ENCODE measurements at regions not wholly inside any gene's neighbourhood (a gene's known extent, or its start where the extent isn't known, plus 50 kb on each side); places are given as distances from the start of the nearest gene placed in this dataset.
A peak's percentile ranks its signal among the peaks of the same experiment; 100 is the strongest.
"Not testable (repeated sequence)": the region's sequence is repeated elsewhere in the genome, so short reads cannot be mapped to it uniquely, and the experiment has no call there.

DNA sequence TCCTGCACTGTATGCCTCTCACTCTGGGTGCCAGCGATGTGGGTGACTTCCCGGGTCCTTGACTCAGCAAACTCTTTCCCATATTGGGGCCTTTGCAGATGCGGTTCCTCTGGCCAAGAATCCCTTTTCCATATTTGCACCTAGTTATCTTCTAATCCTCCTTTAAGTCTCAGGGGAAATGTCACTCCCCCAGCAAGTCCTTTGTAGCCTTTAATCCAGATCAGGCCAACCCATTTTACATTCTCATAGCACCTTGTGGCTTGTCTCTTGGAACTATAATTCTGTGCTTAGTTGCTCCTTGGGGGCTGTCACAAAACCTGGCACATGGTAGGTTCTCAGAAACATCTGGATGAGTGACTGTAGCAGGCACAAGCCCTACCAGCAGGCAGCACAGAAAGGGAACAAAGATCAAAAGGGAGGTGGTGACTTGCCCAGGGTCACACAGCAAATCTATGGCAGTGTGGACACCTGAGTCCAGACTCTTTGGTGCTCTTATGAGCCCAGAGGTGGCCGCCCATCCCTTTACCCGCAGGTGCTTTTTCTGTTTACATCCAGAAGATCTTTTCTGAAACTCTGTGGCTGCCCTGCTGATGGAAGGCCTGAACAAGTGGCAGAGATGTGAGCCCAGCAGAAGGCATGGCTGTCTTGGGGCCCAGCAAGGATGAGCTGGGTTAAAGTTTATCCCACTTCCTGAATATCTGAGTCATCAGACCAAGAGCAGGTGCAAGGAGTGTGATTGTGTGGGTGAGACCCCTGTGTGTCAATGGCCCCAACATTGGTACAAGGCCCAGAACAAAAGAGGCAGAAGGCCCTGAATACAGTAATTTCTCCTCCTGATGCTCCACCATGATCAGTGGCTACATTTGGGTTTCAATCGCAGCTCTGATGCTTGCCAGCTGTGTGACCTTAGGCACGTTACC is 78.6 kb upstream of the GRK3 start:
- peak; percentile 37 for DNase-seq (ENCODE audit: low read depth)

DNA sequence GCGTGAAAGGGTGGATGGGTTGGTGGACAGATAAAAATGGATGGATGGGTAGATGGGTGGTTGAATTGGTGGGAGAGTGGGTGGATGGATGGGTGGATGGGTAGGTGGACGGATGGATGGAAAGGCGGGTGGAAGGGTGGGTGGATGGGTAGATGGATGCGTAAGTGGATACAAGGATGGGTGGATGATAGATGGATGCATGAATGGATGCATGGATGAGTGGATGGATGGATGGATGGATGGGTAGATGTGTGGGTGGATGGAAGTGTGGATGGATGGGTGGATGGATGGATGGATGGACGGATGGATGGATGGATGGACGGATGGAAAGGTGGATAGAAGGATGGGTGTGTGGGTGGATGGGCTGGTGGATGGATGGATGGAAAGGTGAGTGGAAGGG is 77.0 kb upstream of the GRK3 start:
- no peak for DNase-seq (ENCODE audit: low read depth)

DNA sequence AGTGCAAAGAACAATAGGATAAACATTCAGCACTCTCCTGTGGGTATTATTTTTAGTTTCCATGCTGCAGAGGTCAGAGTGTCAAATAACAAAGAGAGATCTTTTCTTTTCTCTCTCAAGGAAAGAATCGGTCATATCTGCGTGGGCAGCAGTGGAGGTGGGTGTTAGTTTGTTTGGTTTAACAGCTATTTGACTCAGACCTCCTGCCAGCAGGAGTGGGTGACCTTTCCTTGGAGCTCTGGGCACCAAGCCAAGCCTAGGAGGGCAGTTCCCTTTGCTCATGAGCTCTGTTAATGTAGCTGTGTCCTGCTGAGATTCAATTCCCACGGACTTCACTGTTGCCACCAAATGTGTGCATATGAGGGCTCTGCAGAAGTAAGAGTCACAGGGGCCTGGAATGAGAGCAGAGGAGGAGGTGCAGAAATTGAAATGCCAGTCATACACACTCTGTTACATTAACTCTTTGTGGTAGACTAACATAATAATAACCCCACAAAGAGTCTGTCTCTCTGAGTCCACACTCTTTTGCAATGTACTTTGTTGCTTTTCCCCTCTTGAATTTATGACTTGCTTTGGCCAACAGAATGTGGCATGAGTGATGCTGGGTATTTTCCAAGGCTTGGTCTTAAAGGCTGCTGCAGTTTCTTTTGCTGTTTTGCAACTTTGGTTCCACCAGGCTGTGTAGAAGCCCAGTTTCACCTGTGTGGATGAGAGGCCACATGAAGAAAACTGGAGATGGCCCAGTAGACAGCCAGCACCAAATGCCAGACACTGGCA is 76.0 kb upstream of the GRK3 start:
- DNase-seq (ENCODE audit: low read depth) = peak; percentile 83

DNA sequence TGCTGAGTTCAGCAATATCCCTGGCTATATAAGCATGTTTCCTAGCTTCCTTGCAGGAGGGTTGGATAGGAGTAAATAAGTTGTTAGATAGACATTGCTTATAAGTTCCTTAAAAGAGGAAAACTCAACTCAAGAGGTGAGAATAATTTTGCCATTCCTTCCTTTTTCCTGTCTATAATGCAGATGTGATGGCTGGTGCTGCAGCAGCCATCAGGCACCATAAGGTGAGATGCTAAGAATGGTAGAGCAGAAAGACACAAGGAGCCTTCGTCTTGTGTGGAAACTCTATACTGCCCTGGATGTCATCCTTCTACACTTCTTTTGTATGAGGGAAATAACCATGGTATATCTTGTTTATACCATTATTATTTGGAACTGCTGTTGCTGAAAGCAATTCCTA is 74.5 kb upstream of the GRK3 start:
- no peak for DNase-seq (ENCODE audit: low read depth)

DNA sequence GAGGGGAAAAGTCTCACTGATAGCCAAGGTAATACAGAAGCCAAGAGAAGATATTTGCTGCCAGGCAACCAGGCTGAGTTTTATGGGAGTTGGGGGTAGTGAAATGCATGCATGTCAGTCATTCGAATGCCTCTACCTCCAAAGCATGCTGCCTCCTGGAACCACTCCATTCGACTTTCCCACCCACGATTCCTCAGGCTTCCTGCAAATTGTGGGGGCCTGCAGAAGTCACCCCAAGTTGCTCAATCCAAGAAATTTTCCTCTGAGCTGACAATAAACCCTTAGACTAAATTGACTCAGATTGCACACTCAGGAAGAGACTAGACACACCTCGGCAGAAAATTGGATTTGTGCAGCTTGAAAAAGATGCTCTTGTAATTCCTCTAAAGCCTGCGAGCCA is 73.6 kb upstream of the GRK3 start:
- DNase-seq (ENCODE audit: low read depth) = no peak

DNA sequence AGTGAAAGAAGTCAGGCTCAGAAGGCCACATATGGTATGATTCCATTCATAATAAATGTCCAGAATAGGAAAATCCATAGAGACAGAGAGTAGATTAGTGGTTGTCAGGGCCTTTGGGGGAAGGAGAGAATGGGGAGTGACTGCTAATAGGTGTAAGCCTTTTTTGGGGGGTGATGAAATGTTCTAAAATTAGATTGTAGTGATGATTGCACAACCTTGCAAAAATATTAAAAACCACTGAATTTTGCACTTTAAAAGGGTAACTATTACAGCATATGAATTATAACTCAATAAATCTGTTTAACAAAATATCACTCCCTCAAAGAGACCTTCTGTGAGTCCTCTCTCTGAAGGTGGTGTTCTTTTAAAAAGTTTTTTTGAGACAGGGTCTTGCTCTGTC is 72.3 kb upstream of the GRK3 start:
- no peak for DNase-seq (ENCODE audit: low read depth)

DNA sequence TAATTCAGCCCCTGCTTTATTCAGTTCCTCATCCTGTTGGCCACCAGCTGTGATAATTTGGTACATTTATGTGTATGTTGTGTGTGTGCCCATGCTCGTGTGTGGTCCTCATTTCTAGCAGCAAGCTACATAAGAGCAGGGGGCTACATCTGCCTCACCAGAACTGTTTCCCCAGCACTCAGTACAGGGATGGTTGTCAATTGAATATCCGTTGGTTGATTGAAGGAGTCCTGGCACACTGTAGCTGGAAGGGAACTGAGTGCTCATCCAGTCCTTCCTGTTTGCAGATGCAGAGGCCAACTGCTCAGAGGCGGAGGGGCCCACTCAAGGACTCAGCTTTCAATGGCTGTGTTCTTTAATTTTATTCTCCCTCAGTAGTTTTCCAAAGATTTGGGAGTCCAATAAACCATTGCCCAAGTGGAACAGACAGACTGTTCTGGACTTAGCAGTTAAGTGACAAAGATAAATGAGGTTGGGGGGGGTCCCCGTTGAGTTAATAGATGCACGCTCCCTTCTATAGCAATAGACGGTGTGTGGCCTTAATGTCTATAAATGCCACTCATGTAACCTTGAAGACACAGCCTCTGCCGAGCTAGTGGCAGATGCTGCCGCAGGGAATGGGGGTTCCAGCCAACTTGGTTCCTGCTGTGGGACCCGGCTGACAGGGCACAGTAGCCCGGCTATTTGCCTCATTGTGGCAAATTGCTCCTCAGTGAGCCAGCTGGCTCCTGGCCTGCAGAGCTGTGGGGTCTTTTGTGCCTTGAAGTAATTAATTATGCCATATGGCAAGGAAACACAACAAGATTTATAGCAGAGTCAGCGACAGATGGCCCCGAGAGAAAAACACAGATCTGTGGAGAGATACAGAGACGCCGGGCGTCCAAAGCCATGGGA is 71.4 kb upstream of the GRK3 start:
- DNase-seq (ENCODE audit: low read depth) = no peak

DNA sequence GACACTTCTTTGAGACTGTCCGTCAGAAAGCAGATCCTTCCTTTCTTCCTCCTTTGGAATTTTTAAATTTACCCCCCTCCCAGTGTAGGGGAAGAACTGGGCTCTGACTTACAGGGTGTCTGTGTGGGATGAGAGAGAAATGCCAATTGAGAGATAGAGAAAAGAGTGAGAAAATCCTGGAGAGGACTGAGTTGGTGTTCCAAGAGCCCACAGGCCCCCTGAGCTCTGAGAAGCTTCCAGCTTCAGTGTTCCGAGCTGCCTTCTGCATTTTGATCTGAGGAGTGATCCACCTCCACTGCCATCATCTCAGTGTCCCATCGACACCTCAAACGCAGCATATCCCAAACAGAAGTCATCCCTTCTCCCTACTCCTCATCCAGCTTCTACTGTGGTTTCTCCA is 70.7 kb upstream of the GRK3 start:
- no peak for DNase-seq (ENCODE audit: low read depth)

DNA sequence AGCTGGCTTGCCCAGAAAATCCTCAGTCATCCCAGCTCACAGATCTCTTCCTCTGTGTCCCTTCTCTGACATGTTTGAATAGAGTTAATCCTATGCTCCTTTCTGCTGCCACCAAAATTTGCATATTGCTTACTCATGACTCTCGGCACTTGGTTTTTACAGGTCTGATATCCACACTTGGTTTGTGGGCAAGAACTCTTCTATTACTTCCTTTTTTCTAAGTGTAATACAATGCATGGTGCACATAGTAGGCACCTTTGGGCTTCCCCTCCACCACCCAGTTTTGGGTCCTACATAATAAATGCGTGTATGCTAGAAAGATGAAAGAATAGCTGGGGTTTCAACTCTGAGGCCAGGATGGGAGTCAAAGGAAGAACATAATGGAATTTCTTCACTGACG is 69.7 kb upstream of the GRK3 start:
- DNase-seq (ENCODE audit: low read depth) = no peak

DNA sequence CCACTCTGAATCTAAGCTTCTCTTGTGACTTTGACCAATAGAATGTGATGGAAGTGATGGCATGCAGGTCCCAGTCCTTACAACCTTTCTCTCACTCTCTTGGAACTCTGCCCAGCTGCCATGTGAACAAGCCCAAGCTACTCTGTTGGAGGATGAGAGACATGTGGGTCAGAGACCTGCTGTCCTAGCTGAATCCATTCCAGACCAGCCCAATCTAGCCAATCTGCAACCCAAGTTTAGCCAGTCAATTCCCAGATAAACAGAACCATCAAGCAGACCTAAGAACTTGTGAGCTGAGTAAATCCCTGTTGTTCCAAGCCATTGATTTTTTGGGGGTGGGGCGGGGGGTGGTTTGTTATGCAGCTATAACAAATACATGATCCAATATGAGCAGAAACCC is 69.2 kb upstream of the GRK3 start:
- peak; percentile 26 for DNase-seq (ENCODE audit: low read depth)

DNA sequence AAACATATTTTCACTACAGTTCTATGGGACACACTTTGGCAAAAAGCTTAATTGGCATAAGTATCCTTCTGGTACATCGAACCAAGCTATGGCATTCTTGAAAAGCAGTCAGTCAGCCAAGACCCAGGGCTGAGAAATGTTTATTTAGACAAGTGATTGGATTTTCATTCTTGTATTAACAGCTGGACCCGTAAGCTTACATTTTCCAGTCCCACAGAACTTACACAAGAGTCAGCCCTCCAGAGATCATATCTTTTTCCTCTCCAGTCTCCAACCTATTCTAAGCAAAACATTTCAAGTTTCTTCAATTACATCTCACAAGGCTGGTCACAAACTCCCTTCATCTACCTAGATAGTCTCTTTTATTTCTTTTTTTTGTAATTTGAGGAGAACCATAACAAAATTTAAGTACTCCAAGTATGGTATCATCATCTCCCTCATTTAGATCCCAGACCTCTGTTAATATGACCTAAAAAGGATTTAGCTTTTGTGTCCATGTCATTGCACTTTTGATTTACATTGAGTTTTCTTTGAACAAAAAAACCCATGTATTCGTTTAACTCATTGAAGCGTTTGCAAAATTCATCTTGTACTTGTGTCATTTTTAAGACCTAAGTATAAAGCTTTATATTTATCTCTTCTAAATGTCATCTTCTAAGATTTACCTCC is 67.9 kb upstream of the GRK3 start:
- DNase-seq (ENCODE audit: low read depth) = no peak

DNA sequence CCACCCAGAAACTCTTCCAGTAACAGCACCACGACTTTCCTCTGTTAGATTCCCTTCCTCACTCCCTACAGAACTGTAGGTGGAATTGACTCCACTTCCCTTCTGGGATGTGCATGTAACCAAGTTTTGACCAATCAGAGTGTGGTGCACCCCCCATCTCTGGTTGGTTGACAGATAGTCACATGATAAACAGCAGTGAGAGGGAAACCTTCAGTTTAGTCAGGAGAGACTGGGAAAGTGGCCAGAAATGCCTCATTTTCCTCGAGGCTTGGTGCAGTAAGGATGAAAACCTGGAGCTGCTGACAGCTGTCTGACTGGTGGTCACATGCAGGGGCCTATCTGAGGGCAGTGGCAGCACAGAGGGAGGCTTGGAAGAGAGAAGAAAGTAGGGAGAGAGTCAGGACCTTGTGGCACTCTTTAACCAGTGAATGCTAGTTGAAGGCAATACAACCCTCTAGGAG is 67.3 kb upstream of the GRK3 start:
- DNase-seq (ENCODE audit: low read depth) = peak; percentile 89

DNA sequence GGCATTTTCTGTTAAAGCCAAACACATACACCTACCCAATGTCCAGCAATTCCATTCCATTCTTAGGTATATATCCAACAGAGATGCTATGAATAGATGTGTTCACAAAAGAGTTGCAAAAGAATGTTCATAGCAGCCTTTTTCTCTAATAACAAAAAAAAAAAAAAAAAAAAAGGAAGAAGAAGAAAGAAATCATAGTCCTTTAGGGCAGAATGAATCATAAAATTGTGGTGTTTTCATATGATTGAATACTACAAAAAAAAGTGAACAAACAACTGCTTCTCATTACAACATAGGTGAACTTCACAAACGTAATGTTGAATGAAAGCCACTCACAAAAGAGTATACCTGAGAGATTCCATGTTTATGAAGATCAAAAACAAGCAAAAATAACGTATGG is 66.8 kb upstream of the GRK3 start:
- no peak for DNase-seq (ENCODE audit: low read depth)

DNA sequence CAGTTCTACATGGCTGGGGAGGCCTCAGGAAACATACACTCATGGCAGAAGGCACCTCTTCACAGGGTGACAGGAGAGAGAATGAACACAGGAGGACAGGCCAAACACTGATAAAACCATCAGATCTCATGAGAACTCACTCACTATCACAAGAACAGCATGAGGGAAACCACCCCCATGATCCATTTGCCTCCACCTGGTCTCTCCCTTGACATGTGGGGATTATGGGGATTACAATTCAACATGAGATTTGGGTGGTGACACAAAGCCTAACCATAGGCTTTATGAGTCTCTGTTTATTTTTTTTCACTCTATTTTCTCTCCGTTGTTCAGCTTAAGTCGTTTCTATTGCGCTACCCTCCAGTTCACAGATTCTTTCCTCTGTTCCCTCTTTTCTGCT is 63.8 kb upstream of the GRK3 start:
- DNase-seq (ENCODE audit: low read depth) = not testable (repeated sequence)

DNA sequence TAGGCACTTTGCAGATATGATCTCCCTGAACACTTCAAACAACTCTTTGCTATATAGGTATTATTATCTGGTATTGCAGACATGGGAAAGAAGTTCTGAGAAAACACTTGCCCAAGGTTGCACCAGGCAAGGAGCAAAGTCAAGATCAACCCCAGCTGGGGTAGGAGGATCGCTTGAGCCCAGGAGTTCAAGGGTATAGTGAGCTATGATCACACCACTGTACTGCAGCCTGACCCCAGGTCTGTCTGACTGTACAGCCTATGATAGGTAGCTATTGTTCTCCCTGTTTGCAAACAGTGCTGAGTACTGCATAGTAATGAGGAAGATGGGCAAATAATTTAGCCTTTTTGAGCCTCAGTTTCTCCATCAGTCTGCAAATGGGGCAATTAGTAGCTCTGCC is 60.5 kb upstream of the GRK3 start:
- DNase-seq (ENCODE audit: low read depth) = not testable (repeated sequence)

DNA sequence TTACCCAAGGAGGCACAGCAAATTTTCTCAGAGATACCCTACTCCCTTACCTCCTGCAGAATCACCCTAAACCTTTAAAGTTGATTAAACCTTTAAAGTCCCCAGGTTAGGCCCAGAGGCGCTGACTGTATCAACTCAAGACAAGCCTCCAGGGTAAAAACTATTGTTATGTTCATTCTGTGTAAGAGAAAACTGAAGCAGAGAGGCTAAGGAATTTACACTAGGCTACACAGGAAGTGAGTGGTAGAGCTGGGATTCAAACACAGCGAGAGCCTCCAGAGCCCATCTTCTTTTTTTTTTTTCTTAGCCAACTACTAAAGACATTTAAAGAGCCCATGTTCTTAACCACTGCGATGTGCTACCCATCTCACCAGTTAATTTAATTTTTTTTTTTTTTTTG is 56.3 kb upstream of the GRK3 start:
- DNase-seq (ENCODE audit: low read depth) = no peak

DNA sequence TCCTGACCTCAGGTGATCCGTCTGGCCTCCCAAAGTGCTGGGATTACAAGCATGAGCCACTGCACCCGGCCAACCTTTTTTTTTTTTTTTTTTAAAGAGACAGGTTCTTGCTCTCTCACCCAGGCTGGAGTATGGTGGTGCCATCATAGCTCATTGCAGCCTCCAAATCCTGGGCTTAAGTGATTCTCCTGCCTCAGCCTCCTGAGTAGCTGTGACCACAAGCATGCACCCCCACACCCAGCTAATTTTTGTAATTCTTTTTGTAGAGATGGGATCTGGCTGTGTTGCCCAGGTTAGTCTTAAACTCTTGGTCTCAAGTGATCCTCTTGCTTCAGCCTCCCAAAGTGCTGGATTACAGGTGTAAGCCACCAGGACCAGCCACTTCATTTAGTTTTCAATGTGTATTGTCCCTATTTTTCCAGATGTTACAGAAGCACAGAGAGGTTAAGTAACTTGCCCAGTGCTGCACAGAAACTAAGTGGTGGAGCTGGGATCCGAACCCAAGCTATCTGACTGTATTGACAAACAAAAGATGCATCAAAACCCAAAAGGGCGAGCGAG is 55.6 kb upstream of the GRK3 start:
- no peak for DNase-seq (ENCODE audit: low read depth)

DNA sequence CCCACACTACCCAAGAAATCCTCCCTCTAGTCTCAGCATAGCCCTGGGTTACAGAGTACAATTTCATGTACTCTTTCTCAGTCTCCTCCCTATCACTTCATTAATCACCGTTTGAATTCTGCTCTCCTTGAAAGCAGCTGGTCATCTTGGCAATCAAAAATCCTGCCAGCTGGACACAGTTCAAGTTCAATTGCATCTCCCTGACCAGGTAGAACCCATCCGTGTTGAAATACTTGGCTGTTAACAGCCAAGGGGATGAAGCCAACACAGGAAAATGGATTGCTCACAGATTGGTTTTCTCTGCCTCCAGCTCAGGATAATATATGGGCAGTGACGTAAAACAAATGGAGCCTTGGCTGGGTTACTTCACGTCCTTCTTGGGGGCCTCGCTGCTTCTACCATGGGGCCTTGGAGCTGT is 55.1 kb upstream of the GRK3 start:
- no peak for DNase-seq (ENCODE audit: low read depth)

DNA sequence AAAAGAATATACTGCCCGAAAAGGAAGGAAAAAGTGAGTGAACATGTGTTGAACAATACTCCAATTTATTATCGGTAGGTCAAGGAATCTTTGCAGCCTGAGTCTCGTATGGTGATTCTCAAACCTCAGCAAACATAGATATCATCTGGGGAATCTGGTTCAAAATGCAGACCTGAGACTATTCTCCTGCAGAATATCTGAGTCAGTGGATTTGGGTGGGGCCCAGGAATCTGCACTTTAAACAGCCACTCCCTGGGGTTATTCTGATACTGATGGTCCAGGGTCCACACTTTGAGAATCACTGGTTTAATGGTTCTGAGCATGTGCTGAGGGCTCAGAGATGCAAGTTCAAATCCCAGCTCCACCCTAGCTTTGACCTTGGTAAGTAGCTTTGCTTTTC is 53.6 kb upstream of the GRK3 start:
- no peak for DNase-seq (ENCODE audit: low read depth)

DNA sequence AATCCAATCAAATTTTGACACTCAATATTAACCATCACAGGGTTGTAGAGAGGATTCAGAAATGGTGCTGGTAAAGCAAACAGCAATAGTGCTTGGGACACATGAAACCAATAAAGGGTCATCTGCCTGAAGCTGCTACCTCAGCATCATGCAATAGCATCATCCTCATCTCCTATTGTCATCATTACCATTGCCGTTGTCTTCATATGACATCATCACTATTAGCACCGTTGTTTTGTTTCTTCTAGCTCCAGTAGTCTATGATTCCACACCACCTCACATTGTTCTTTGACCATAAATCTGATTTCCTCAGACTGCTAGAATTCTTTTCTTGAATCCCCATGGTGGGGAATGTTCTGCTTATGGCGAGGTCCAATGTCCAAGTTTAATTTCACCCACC is 52.8 kb upstream of the GRK3 start:
- DNase-seq (ENCODE audit: low read depth) = no peak

Data from myocyte (in vitro differentiated cells).